ENCODE measurements at regions not wholly inside any gene's neighbourhood (a gene's known extent, or its start where the extent isn't known, plus 50 kb on each side); places are given as distances from the start of the nearest gene placed in this dataset.

DNA sequence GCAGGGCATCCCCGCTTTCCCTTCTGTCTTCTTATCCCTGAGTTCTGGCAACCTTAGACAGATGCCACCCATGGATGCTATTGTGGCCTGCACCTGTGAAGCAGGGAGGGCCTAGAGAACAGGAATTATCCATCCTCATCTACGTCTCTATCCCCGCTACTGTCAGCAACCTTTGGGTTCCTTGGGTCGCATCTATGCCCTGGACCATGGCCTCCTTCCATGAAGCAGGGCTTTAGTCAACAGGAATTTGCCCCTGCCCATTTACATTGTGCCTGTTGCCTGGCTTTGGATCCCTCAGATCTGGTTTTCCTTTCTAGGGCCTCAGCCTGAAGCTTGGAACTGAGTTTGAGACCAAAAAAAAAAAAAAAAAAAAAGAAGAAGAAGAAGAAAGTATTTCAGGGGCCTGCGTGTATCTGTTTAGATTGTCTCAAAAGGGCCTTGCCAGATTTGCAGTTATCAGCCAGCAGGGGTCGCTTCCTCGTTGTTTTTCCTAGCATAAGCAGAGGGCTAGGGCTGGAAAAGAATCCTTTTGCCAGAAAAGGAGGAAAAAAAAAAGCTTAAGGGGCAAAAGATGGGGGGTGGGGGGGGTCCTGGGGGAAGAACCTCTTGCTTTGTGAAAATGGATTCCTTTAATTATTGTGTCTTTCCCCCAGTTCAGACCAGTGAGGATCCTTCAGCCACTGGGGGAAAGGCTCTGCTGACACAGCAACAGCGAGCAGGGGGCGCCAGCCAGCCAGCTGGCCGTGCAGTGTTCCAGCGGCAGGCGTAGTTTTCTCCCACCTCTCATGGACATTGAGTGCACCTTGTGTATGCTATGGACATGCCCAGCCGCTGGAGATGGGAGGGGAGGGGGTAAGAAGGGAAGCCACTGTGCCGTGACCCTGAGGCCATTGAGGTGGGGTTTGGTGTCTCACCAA is 65.7 kb upstream of the ALDH1L1 start (continued):
- TF ChIP-seq, protein P1, sequence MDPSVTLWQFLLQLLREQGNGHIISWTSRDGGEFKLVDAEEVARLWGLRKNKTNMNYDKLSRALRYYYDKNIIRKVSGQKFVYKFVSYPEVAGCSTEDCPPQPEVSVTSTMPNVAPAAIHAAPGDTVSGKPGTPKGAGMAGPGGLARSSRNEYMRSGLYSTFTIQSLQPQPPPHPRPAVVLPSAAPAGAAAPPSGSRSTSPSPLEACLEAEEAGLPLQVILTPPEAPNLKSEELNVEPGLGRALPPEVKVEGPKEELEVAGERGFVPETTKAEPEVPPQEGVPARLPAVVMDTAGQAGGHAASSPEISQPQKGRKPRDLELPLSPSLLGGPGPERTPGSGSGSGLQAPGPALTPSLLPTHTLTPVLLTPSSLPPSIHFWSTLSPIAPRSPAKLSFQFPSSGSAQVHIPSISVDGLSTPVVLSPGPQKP (IDR thresholded peaks at IDR 0.05; ENCODE audit: low read depth, low read length), result no peak
- TF ChIP-seq, protein P2, sequence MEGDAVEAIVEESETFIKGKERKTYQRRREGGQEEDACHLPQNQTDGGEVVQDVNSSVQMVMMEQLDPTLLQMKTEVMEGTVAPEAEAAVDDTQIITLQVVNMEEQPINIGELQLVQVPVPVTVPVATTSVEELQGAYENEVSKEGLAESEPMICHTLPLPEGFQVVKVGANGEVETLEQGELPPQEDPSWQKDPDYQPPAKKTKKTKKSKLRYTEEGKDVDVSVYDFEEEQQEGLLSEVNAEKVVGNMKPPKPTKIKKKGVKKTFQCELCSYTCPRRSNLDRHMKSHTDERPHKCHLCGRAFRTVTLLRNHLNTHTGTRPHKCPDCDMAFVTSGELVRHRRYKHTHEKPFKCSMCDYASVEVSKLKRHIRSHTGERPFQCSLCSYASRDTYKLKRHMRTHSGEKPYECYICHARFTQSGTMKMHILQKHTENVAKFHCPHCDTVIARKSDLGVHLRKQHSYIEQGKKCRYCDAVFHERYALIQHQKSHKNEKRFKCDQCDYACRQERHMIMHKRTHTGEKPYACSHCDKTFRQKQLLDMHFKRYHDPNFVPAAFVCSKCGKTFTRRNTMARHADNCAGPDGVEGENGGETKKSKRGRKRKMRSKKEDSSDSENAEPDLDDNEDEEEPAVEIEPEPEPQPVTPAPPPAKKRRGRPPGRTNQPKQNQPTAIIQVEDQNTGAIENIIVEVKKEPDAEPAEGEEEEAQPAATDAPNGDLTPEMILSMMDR (IDR thresholded peaks at IDR 0.05), result peak; percentile 67
- TF ChIP-seq HOXB13 (CRISPR knock-in tag; IDR thresholded peaks at IDR 0.05; ENCODE audit: low read depth), result no peak
- TF ChIP-seq, protein P3, sequence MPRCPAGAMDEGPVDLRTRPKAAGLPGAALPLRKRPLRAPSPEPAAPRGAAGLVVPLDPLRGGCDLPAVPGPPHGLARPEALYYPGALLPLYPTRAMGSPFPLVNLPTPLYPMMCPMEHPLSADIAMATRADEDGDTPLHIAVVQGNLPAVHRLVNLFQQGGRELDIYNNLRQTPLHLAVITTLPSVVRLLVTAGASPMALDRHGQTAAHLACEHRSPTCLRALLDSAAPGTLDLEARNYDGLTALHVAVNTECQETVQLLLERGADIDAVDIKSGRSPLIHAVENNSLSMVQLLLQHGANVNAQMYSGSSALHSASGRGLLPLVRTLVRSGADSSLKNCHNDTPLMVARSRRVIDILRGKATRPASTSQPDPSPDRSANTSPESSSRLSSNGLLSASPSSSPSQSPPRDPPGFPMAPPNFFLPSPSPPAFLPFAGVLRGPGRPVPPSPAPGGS (IDR thresholded peaks at IDR 0.05), result no peak
- no peak for TF ChIP-seq CBX2 (IDR thresholded peaks at IDR 0.05; ENCODE audit: borderline replicate concordance, low read depth)
